IMR-90 (cell line): ENCODE measurements at regions not wholly inside any gene's neighbourhood (a gene's known extent, or its start where the extent isn't known, plus 50 kb on each side); places are given as distances from the start of the nearest gene placed in this dataset.

Source experiments
- ATAC-seq: fragments of 200-7000 bp; cut with Tn5 transposase; 2 replicates; pipeline ENCODE4 v1.9.1; 2020; ENCODE audit warnings: low read depth, mild to moderate bottlenecking, moderate library complexity
- BruUV-seq: library from RNA; stranded (reverse); fragments of 400-500 nt; replicated peaks from 2 replicates; lab custom pipeline; 2021; lab: Mats Ljungman, UMichigan
- CTCF ChIA-PET: fragments of 300-600 bp; formaldehyde crosslinking; extraction: SDS; loops from one replicate; lab custom pipeline; 2021; ENCODE audit warnings: antibody characterized with exemption; lab: Yijun Ruan, JAX
- POLR2A ChIA-PET: fragments of 300-600 bp; sonication (Branson Sonifier 250); formaldehyde crosslinking; loops from one replicate; lab custom pipeline; 2022; ENCODE audit warnings: antibody characterized with exemption; ENCODE audit not compliant: unreplicated experiment; lab: Charles Lee
- DNase-seq: peaks from one replicate; pipeline ENCODE4 v3.0.0; 2013
- H2AFZ ChIP-seq: replicated peaks from 2 replicates; pipeline ENCODE3; 2013; ENCODE audit warnings: low read length, mild to moderate bottlenecking; ENCODE audit not compliant: poor library complexity
- H2AK5ac ChIP-seq: 2 replicates; pipeline ENCODE4 v1.6.1; 2013; ENCODE audit warnings: low read depth, low read length, inconsistent platforms
- H2AK9ac ChIP-seq: replicated peaks from 2 replicates; pipeline ENCODE3; 2013; ENCODE audit warnings: mild to moderate bottlenecking, low read depth, low read length, moderate library complexity; ENCODE audit not compliant: poor library complexity
- H2BK120ac ChIP-seq: 2 replicates; pipeline ENCODE4 v1.6.1; 2013; ENCODE audit warnings: low read depth, low read length, inconsistent platforms
- H2BK15ac ChIP-seq: 3 replicates; pipeline ENCODE4 v1.6.1; 2013; ENCODE audit warnings: low read depth, low read length, inconsistent platforms
- H2BK20ac ChIP-seq: 2 replicates; pipeline ENCODE4 v1.6.1; 2013; ENCODE audit warnings: low read depth, mild to moderate bottlenecking, inconsistent platforms, low read length, moderate library complexity
- H2BK5ac ChIP-seq: 2 replicates; pipeline ENCODE4 v1.6.1; 2013; ENCODE audit warnings: mild to moderate bottlenecking, low read depth, low read length, inconsistent platforms; ENCODE audit not compliant: poor library complexity, severe bottlenecking
- H3K14ac ChIP-seq: replicated peaks from 2 replicates; pipeline ENCODE4 v1.6.1; 2013; ENCODE audit warnings: low read depth, low read length, inconsistent platforms
- H3K18ac ChIP-seq: 2 replicates; pipeline ENCODE4 v1.6.1; 2013; ENCODE audit warnings: low read depth, low read length, control low read depth
- H3K23ac ChIP-seq: 2 replicates; pipeline ENCODE4 v1.6.1; 2013; ENCODE audit warnings: low read depth, low read length, inconsistent platforms
- H3K27ac ChIP-seq: 2 replicates; pipeline ENCODE4 v1.5.1; 2013; ENCODE audit warnings: mild to moderate bottlenecking, control low read depth, low read length; ENCODE audit not compliant: insufficient read depth
- H3K27me3 ChIP-seq: 2 replicates; pipeline ENCODE4 v1.6.1; 2013; ENCODE audit warnings: low read length; ENCODE audit not compliant: control insufficient read depth, insufficient read depth
- H3K36me3 ChIP-seq: 2 replicates; pipeline ENCODE4 v1.6.1; 2013; ENCODE audit warnings: low read length, mixed read lengths; ENCODE audit not compliant: control insufficient read depth, insufficient read depth
- H3K4ac ChIP-seq: 2 replicates; pipeline ENCODE4 v1.6.1; 2013; ENCODE audit warnings: low read depth, low read length, inconsistent platforms
- H3K4me1 ChIP-seq: 2 replicates; pipeline ENCODE4 v1.6.1; 2013; ENCODE audit warnings: low read length, mixed read lengths; ENCODE audit not compliant: control insufficient read depth, insufficient read depth
- H3K4me2 ChIP-seq: 2 replicates; pipeline ENCODE4 v1.6.1; 2013; ENCODE audit warnings: low read depth, mild to moderate bottlenecking, control low read depth, low read length, moderate library complexity
- H3K4me3 ChIP-seq: 2 replicates; pipeline ENCODE4 v1.5.1; 2013; ENCODE audit warnings: low read depth, mild to moderate bottlenecking, control low read depth, low read length, moderate library complexity; ENCODE audit not compliant: insufficient read depth
- H3K56ac ChIP-seq: 2 replicates; pipeline ENCODE4 v1.6.1; 2013; ENCODE audit warnings: low read length, inconsistent platforms; ENCODE audit not compliant: insufficient read depth; ENCODE audit errors: extremely low read depth
- H3K79me1 ChIP-seq, 2 experiments: 2 replicates each; pipeline ENCODE4 v1.6.1; 2013; ENCODE audit warnings: low read length in 2 of 2, inconsistent platforms in 1 of 2, low read depth in 1 of 2
- H3K9ac ChIP-seq: 2 replicates; pipeline ENCODE4 v1.6.1; 2013; ENCODE audit warnings: low read depth, low read length, control low read depth
- H3K9me1 ChIP-seq: 2 replicates; pipeline ENCODE4 v1.6.1; 2013; ENCODE audit warnings: low read length, inconsistent platforms; ENCODE audit not compliant: insufficient read depth
- H3K9me3 ChIP-seq: 2 replicates; pipeline ENCODE4 v1.6.1; 2013; ENCODE audit warnings: low read length; ENCODE audit not compliant: control insufficient read depth, insufficient read depth
- H4K20me1 ChIP-seq: 2 replicates; pipeline ENCODE4 v1.6.1; 2013; ENCODE audit warnings: low read length, inconsistent platforms; ENCODE audit not compliant: insufficient read depth
- H4K5ac ChIP-seq: 2 replicates; pipeline ENCODE4 v1.6.1; 2013; ENCODE audit warnings: mild to moderate bottlenecking, low read depth, low read length, control low read depth
- H4K8ac ChIP-seq, 2 experiments: 2 replicates each; pipeline ENCODE4 v1.6.1; 2013; ENCODE audit warnings: low read depth in 2 of 2, low read length in 2 of 2, control low read depth in 1 of 2, inconsistent platforms in 1 of 2
- H4K91ac ChIP-seq: 2 replicates; pipeline ENCODE4 v1.6.1; 2013; ENCODE audit warnings: low read depth, low read length, inconsistent platforms; ENCODE audit not compliant: insufficient read depth
- BHLHE40 ChIP-seq: fragments of 150-350 bp; IDR thresholded peaks from 2 replicates; pipeline ENCODE4 v1.6.1; 2016; ENCODE audit warnings: mild to moderate bottlenecking, low read depth, low read length
- CEBPB ChIP-seq: IDR thresholded peaks from 2 replicates; pipeline ENCODE4 v1.6.1; 2012; ENCODE audit warnings: low read depth, low read length, improper control_type of control experiment
- CHD1 ChIP-seq: IDR thresholded peaks from 2 replicates; pipeline ENCODE4 v1.6.1; 2012; ENCODE audit warnings: low read depth, low read length, improper control_type of control experiment
- FOS ChIP-seq: fragments of 150-350 bp; IDR thresholded peaks from 2 replicates; pipeline ENCODE4 v1.6.1; 2016; ENCODE audit warnings: low read depth, low read length
- MAFK ChIP-seq: IDR thresholded peaks from 2 replicates; pipeline ENCODE4 v1.6.1; 2012; ENCODE audit warnings: low read depth, low read length, improper control_type of control experiment
- MAZ ChIP-seq: IDR thresholded peaks from 2 replicates; pipeline ENCODE4 v1.6.1; 2012; ENCODE audit warnings: low read depth, mild to moderate bottlenecking, low read length, improper control_type of control experiment, moderate library complexity, borderline replicate concordance
- MXI1 ChIP-seq: IDR thresholded peaks from 2 replicates; pipeline ENCODE4 v1.6.1; 2012; ENCODE audit warnings: low read depth, mild to moderate bottlenecking, low read length, moderate library complexity, borderline replicate concordance
- NFE2L2 ChIP-seq: fragments of 150-350 bp; IDR thresholded peaks from 2 replicates; pipeline ENCODE4 v1.6.1; 2016; ENCODE audit warnings: low read depth, mild to moderate bottlenecking, low read length
- POLR2A ChIP-seq: IDR thresholded peaks from 2 replicates; pipeline ENCODE4 v1.6.1; 2012; ENCODE audit warnings: mild to moderate bottlenecking, low read depth, low read length
- RAD21 ChIP-seq: IDR thresholded peaks from 2 replicates; pipeline ENCODE4 v1.6.1; 2012; ENCODE audit warnings: low read length, improper control_type of control experiment
- RCOR1 ChIP-seq: IDR thresholded peaks from 2 replicates; pipeline ENCODE4 v1.6.1; 2012; ENCODE audit warnings: mild to moderate bottlenecking, low read length, improper control_type of control experiment; ENCODE audit not compliant: insufficient replicate concordance
- RFX5 ChIP-seq: IDR thresholded peaks from 2 replicates; pipeline ENCODE4 v1.8.0; 2012; ENCODE audit warnings: low read depth, mild to moderate bottlenecking, low read length, moderate library complexity
- SMC3 ChIP-seq: fragments of 150-350 bp; IDR thresholded peaks from 2 replicates; pipeline ENCODE4 v1.6.1; 2016; ENCODE audit warnings: low read depth, mild to moderate bottlenecking, antibody characterized with exemption, low read length, moderate library complexity
- WGBS, 2 experiments: methylation state at CpG; one replicate each; pipeline versions ENCODE4 v1.1.5 to v1.1.7; 2013; ENCODE audit warnings: missing lambda C conversion rate in 2 of 2; ENCODE audit not compliant: insufficient read length in 1 of 2; ENCODE audit errors: extremely low coverage in 2 of 2; 5-methylcytosine and 5-hydroxymethylcytosine counted together
- dilution Hi-C: fragments of 300-500 bp; cut with HindIII; formaldehyde crosslinking; loops from one replicate; pipeline ENCODE4 v1.14.3; 2018; ENCODE audit warnings: low sequenced_read_pairs; ENCODE audit not compliant: unreplicated experiment
- in situ Hi-C: fragments of 300-500 bp; cut with MboI; formaldehyde crosslinking; loops from 3 replicates; pipeline ENCODE4 v1.14.3; 2019; ENCODE audit warnings: low sequenced_read_pairs, inconsistent platforms, mixed read lengths
- intact Hi-C: fragments of 100-400 bp; cut with micrococcal nuclease; formaldehyde crosslinking; loops from 2 replicates; pipeline ENCODE4 v1.10.0; 2022
- TF ChIP-seq, protein P1 (sequence below): fragments of 150-350 bp; IDR thresholded peaks from 2 replicates; pipeline ENCODE4 v1.6.1; 2016; ENCODE audit warnings: low read depth, mild to moderate bottlenecking, low read length, moderate library complexity, borderline replicate concordance
- TF ChIP-seq, protein P2 (sequence below): fragments of 150-350 bp; IDR thresholded peaks from 2 replicates; pipeline ENCODE4 v1.6.1; 2017; ENCODE audit warnings: mild to moderate bottlenecking, antibody characterized with exemption, low read length, low read depth
- TF ChIP-seq, protein P3 (sequence below): conservative IDR thresholded peaks from 2 replicates; pipeline ENCODE4 v1.5.1; 2012; ENCODE audit warnings: mild to moderate bottlenecking, low read depth, low read length, improper control_type of control experiment

DNA sequence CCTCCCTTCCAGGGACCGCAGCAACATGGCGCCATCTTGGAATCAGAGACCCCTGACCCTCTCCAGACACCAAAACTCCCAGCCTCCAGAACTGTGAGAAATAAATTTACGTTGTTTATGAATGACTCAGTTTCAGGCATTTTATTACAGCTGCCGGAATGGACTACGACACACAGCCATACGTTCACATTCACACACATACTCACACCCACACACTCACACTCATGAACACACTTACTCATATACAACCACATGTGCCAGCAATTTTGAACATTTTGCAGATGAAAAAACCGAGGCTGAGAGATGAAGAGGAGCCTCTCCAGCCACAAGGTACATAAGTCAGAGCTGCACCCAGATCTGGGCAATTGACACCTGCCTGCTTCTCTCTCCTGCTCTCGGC, 151.0 kb upstream of the RAB4A start:
- POLR2A ChIA-PET: no interaction called here
- peaks cover 4% of the 10 kb centered on the region; the same call in 1 of the 2 replicates for H3K9me3 ChIP-seq
- no peaks in the 10 kb centered on the region for H3K36me3 ChIP-seq
- no peak for TF ChIP-seq RCOR1
- no peak for TF ChIP-seq CEBPB
- TF ChIP-seq MAZ: no peak
- no peak for TF ChIP-seq NFE2L2
- no peak for TF ChIP-seq CHD1
- no peak for TF ChIP-seq SMC3
- no peak for TF ChIP-seq MXI1
- no peak for TF ChIP-seq RAD21
- TF ChIP-seq POLR2A: no peak
- TF ChIP-seq, protein P1, sequence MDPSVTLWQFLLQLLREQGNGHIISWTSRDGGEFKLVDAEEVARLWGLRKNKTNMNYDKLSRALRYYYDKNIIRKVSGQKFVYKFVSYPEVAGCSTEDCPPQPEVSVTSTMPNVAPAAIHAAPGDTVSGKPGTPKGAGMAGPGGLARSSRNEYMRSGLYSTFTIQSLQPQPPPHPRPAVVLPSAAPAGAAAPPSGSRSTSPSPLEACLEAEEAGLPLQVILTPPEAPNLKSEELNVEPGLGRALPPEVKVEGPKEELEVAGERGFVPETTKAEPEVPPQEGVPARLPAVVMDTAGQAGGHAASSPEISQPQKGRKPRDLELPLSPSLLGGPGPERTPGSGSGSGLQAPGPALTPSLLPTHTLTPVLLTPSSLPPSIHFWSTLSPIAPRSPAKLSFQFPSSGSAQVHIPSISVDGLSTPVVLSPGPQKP: no peak
- TF ChIP-seq BHLHE40: no peak
- no peak for TF ChIP-seq RFX5
- TF ChIP-seq, protein P2, sequence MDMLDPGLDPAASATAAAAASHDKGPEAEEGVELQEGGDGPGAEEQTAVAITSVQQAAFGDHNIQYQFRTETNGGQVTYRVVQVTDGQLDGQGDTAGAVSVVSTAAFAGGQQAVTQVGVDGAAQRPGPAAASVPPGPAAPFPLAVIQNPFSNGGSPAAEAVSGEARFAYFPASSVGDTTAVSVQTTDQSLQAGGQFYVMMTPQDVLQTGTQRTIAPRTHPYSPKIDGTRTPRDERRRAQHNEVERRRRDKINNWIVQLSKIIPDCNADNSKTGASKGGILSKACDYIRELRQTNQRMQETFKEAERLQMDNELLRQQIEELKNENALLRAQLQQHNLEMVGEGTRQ: no peak
- TF ChIP-seq, protein P3, sequence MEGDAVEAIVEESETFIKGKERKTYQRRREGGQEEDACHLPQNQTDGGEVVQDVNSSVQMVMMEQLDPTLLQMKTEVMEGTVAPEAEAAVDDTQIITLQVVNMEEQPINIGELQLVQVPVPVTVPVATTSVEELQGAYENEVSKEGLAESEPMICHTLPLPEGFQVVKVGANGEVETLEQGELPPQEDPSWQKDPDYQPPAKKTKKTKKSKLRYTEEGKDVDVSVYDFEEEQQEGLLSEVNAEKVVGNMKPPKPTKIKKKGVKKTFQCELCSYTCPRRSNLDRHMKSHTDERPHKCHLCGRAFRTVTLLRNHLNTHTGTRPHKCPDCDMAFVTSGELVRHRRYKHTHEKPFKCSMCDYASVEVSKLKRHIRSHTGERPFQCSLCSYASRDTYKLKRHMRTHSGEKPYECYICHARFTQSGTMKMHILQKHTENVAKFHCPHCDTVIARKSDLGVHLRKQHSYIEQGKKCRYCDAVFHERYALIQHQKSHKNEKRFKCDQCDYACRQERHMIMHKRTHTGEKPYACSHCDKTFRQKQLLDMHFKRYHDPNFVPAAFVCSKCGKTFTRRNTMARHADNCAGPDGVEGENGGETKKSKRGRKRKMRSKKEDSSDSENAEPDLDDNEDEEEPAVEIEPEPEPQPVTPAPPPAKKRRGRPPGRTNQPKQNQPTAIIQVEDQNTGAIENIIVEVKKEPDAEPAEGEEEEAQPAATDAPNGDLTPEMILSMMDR: no peak
- TF ChIP-seq MAFK: no peak
- no peak for TF ChIP-seq FOS
- BruUV-seq: no TSS peak
- no peak overlapping the region for H4K91ac ChIP-seq
- no peak overlapping the region for H2AK5ac ChIP-seq
- H3K9ac ChIP-seq: no peak overlapping the region
- ATAC-seq: 0 out of 2 replicates have a peak, but pooled peaks have one; percentile 16
- no peak overlapping the region for H2BK120ac ChIP-seq
- H3K79me1 ChIP-seq: no peaks in the 10 kb centered on the region
- in situ Hi-C loops (no loop called here), intact Hi-C loops (loop anchor here (5.0 to 10.0 kb wide), 2 partner anchors 107 to 325 kb away; no protein-coding TSS in a partner anchor), dilution Hi-C loops (no loop called here)
- no peaks in the 10 kb centered on the region for H3K9me1 ChIP-seq
- H3K27me3 ChIP-seq: peaks cover 25% of the 10 kb centered on the region
- H3K14ac ChIP-seq: no peak overlapping the region
- no peak overlapping the region for H2AK9ac ChIP-seq
- no peak overlapping the region for H2AFZ ChIP-seq
- H3K56ac ChIP-seq: no peak overlapping the region
- H3K18ac ChIP-seq: no peak overlapping the region
- no peak overlapping the region for H3K4me2 ChIP-seq
- H3K4me3 ChIP-seq: no peak overlapping the region
- DNase-seq: peak; percentile 58
- no peak overlapping the region for H3K27ac ChIP-seq
- CTCF ChIA-PET: interaction anchor here (1.0 kb wide), 1 partner anchor 10 kb away, joined by 3 read pairs; no protein-coding TSS in a partner anchor
- H3K4ac ChIP-seq: no peak overlapping the region
- WGBS, 2 experiments: no CpG with 5 or more reads among the region's 8 CpGs
- no peaks in the 10 kb centered on the region for H4K20me1 ChIP-seq
- H3K23ac ChIP-seq: no peak overlapping the region
- H2BK15ac ChIP-seq: no peak overlapping the region
- no peak overlapping the region for H4K8ac ChIP-seq
- H3K4me1 ChIP-seq: peaks cover 13% of the 10 kb centered on the region; the same call in 1 of the 2 replicates
- H2BK5ac ChIP-seq: no peak overlapping the region
- no peak overlapping the region for H2BK20ac ChIP-seq
- H4K5ac ChIP-seq: no peak overlapping the region
